Stimulated activated CD4-positive, alpha-beta T cell treated with anti-CD3 and anti-CD28 coated beads, Interleukin-2, amount 100 ng/mL, for 4 hours (primary cell): ENCODE measurements at regions not wholly inside any gene's neighbourhood (a gene's known extent, or its start where the extent isn't known, plus 50 kb on each side); places are given as distances from the start of the nearest gene placed in this dataset.
"Not testable (repeated sequence)": the region's sequence is repeated elsewhere in the genome, so short reads cannot be mapped to it uniquely, and the experiment has no call there.

Experiments
- DNase-seq: peaks from one replicate; pipeline ENCODE4 v3.0.0-alpha.2; 2020; ENCODE audit warnings: low read depth

GRCh38 chr9:78383130-78383529 is 86.2 kb downstream of the PSAT1 start:
- no peak for DNase-seq

DNA sequence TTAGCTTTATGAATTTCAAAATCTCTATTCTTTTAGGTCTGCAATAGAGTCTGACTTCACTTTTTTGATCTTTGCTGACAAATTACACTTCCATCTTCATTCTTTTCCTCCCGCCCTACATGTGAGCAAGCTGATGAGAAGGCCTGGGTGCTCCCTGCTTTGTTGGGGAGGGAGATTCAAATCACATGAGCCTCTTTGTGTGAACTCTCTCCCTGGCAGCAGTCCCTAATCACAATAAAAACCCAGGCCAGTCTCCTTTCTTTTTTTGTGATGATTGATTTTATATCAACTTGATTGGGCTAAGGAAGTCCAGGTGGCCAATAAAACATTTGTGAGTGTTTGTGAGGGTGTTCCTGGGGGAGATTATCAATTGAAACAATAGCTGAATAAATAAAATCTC is 89.4 kb downstream of the PSAT1 start:
- no peak for DNase-seq

- DNase-seq: no peak
These were observed 89.8 kb downstream of the PSAT1 start for GRCh38 chr9:78386773-78387172.

DNA sequence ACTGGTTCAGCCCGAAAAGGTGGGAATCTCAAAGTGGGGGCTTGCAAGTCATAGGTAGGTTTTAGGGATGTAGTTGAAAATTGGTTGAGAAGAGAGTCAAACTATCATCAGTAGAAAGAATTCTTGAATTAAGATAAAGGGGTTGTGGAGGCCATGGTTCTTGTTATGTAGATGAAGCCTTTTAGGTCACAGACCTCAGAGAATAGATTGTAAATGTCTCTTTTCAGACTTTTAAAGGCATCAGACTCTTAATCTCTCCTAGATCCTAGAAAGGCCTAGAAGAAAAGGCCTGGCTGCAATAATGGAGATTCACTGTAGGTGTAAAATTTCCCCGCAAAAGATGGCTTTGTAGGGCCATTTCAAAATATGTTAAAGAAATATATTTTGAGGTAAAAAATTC is 96.4 kb downstream of the PSAT1 start:
- DNase-seq: no peak

GRCh38 chr9:78393932-78394331 is 97.0 kb downstream of the PSAT1 start:
- DNase-seq: no peak

- no peak for DNase-seq
These were observed 99.2 kb downstream of the PSAT1 start for GRCh38 chr9:78396087-78396486.

DNA sequence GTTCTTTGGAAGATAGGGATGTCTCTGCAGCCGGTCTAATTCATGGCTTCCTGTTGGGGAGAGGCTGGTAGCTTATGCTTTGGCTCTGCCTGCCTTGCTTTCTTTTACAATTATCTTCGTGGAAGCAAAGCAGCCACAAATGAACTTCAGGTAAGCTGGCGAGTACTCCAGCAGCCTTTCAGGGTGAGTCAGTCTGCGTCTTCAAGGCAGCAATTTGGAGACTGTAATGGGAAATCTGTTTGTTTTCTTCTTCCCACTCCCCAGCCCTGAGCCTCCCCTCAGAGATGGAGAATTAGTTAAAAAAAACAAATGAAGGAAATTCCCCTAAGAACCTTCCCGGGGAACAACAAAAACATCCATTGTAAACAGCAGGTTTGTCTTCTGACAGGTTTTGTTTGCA is 100.1 kb downstream of the PSAT1 start:
- no peak for DNase-seq

GRCh38 chr9:78397454-78397853 is 100.5 kb downstream of the PSAT1 start:
- DNase-seq: no peak

DNA sequence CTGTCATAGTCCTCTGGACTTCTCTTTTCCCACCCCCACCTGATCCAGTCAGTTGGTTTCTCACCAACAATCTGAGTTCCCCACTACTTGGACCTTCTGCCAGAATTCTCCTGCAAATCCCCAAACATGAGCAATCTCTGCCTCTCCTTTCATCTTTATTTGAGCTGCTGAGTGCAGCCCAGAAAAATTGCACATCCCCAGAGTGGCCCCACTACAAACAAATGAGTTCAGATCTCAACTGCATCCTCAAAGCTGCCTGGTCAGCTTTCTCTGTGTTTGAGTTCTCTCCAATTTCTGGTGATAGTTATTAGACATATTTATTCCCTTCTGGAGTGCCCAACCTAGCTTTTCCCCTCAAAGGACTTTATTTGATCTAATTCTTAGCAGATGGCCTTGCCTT is 102.2 kb downstream of the PSAT1 start:
- no peak for DNase-seq

GRCh38 chr9:78400496-78400895 is 103.6 kb downstream of the PSAT1 start:
- no peak for DNase-seq

GRCh38 chr9:78405461-78405860 is 108.5 kb downstream of the PSAT1 start:
- DNase-seq: no peak

DNA sequence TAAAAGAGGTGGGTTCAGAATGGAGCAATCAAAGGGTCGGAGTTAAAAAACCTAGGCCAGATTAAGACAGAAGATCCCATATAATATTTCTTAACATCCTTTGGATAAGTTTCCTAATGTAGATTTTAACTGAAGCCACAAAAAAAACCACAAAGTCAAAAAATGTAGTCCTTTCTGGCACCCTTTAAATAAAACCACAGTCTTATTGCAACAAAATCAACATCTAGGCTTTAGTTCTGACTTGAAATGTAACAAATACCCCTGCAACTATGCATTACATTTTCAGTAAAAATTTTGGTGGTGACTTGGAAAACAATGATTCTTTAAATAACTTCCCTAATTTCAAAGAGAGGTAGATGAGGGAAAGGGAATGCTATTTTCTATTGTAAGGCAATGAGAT is 109.2 kb downstream of the PSAT1 start:
- DNase-seq: no peak

DNA sequence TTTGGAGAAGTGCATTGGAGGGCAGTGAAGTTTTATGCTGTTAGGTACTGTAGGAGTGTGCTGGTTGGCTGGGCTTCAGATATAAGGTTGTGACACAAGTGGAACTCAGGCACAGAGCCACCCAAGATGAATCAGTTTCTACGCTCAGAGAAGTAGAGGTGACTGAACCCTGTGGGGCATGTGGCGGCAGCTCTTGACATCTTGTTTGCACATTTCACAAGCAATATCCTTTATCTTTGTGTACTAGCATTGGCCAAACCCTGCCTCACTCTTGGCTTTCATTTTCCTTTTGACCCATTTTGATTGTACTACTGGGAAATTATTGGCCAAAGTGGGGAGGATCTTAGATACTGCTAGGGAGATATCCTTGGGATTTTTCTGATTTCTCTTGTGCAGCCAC is 110.0 kb downstream of the PSAT1 start:
- DNase-seq: no peak

GRCh38 chr9:78407636-78408312 is 110.8 kb downstream of the PSAT1 start:
- DNase-seq: no peak

DNA sequence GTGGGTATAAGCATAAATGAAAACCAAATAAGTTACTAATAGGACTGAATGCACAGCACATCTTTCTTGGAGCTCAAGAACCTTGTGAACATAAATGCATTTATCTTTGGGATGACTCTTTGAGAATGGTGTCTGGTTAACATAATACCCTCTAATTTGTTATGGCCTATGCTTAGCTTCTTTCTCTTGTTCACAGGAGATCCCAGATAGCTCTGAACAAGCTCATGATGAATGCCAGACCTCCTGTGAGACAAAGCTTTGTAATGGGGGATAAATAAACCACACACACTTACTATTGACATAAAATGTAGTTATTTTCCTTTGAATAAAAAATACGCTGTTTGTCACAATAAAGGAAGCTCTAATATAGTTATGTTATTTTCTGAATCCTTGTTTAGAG is 111.5 kb downstream of the PSAT1 start:
- no peak for DNase-seq

DNA sequence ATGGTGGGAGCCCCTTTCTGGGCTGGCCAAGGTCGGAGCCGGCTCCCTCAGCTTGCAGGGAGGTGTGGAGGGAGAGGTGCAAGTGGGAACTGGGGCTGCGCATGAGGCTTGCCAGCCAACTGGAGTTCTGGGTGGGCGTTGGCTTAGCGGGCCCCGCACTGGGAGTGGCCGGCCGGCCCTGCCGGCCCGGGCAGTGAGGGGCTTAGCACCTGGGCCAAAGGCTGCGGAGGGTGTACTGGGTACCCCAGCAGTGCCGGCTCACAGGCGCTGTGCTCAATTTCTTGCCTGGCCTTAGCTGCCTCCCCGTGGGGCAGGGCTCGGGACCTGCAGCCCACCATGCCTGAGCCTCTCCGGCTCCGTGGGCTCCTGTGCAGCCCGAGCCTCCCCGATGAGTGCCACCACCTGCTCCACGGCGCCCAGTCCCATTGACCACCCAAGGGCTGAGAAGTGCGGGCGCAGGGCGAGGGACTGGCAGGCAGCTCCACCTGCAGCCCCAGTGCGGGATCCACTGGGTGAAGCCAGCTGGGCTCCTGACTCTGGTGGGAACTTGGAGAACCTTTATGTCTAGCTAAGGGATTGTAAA is 113.1 kb downstream of the PSAT1 start:
- DNase-seq: not testable (repeated sequence)

DNA sequence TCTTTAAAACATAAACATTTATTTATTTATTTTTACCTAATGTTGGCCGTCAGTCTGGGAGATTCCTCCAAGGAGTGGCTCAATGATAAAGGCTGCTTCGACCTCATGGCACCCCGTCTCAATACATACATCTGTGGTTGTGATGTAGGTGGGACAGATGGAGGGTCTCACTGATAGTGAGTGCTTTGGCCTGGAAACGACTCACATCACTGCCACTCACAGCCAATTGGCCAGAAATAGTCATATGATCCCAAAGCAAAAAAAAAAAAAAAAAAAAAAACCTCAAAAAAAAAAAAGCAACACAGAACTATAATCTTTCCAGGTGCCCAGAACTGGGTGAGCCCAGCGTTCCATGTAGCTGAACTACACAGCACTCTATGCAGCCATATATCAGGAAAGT is 125.4 kb downstream of the PSAT1 start:
- DNase-seq: no peak

- DNase-seq: no peak
These were observed 127.4 kb downstream of the PSAT1 start for GRCh38 chr9:78424299-78424698.

- no peak for DNase-seq
These were observed 131.7 kb downstream of the PSAT1 start for GRCh38 chr9:78428640-78429039.

DNA sequence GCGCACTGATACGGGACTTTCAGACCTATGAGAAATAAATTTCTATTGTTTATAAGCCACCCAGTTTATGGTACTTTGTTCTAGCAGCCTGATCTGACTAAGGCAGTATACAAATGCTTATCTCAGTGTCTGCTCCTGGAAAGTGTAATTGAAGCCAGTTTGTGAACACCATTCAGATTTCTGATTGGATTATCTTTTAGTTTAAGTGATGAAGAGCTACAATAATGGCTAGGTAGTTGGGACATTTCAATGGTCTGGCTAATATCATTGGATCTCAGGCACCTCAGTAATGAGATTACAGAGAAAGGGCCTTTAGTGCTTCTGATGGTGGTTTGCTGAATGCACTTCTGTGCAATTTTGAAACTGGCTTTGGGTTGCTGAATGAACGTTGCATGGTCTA is 133.5 kb downstream of the PSAT1 start:
- no peak for DNase-seq

- DNase-seq: not testable (repeated sequence)
These were observed 134.1 kb downstream of the PSAT1 start for GRCh38 chr9:78431039-78431438.

DNA sequence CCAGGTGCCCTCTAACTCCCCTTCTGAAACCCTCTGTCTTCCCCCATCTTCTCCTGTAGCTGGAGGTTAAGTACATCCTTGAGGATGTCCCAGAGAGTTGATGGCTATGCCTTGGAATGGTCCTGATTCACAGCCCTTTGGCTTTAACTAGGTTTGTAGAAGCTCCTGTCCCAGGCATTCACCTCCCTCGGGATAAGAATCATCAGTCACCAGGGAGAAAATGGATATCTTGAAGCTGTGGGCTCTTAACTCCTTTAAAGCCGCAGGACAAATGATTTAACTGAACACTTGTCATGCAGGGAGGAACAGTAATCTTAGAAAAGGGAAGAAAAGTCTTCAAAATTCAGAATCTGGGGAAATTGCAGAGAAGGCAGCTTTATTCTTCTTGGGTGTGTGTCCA is 139.9 kb downstream of the PSAT1 start:
- DNase-seq: no peak

GRCh38 chr9:78437296-78437695 is 140.4 kb downstream of the PSAT1 start:
- no peak for DNase-seq

DNA sequence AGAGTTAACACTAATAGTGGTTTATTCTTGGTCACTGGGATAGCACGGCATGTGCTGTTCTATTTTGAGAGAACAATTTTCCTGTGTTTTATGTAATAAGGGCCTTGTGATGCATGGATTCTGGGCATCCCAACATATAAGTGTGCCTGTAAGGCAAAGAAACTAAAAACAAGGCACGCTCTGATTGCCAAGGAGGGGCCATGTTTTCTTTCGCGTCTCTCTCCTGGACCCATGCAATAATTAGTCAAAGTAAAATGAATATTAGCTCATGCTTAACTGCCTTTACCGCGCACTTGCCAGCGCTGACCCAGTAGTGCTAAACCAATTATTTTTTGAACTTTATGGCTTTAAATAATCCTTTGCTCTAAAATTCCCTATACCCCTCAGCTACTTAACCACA is 140.9 kb downstream of the PSAT1 start:
- DNase-seq: no peak
